Progenitor cell of endocrine pancreas (in vitro differentiated cells): ENCODE measurements at regions not wholly inside any gene's neighbourhood (a gene's known extent, or its start where the extent isn't known, plus 50 kb on each side); places are given as distances from the start of the nearest gene placed in this dataset.

Experiments
- DNase-seq: peaks from one replicate; pipeline ENCODE4 v3.0.0; 2021; ENCODE audit warnings: low spot score; ENCODE audit not compliant: unreplicated experiment
- H3K27ac Mint-ChIP-seq: 2 replicates; pipeline ENCODE4 v1.8.0; 2021; ENCODE audit warnings: mild to moderate bottlenecking, moderate library complexity, mixed read lengths
- H3K27me3 Mint-ChIP-seq: 2 replicates; pipeline ENCODE4 v1.8.0; 2021; ENCODE audit warnings: mixed read lengths
- H3K36me3 Mint-ChIP-seq: 2 replicates; pipeline ENCODE4 v1.8.0; 2022; ENCODE audit warnings: mixed read lengths; ENCODE audit not compliant: insufficient read depth
- H3K4me1 Mint-ChIP-seq: 2 replicates; pipeline ENCODE4 v1.8.0; 2021; ENCODE audit warnings: low read depth, mixed read lengths
- H3K4me3 Mint-ChIP-seq: 2 replicates; pipeline ENCODE4 v1.8.0; 2021; ENCODE audit warnings: low read depth, mild to moderate bottlenecking, moderate library complexity, mixed read lengths
- H3K9me3 Mint-ChIP-seq: 2 replicates; pipeline ENCODE4 v1.8.0; 2021; ENCODE audit warnings: low read depth, mixed read lengths
- CTCF ChIP-seq: fragments of 200-600 bp; sonication (generic); IDR thresholded peaks from one replicate; pipeline ENCODE4 v1.5.0; 2021; ENCODE audit warnings: antibody characterized with exemption, mild to moderate bottlenecking; ENCODE audit not compliant: unreplicated experiment

GRCh38 chr2:7937082-7937481 is 744.8 kb upstream of the ID2 start:
- Mint-ChIP-seq H3K27ac (no peak overlapping the region), H3K4me3 (no peak overlapping the region), H3K9me3 (peaks cover 6% of the 10 kb centered on the region), H3K36me3 (no peaks in the 10 kb centered on the region), H3K4me1 (peaks cover 11% of the 10 kb centered on the region), H3K27me3 (no peaks in the 10 kb centered on the region)
- no peak for TF ChIP-seq CTCF
- DNase-seq: no peak

DNA sequence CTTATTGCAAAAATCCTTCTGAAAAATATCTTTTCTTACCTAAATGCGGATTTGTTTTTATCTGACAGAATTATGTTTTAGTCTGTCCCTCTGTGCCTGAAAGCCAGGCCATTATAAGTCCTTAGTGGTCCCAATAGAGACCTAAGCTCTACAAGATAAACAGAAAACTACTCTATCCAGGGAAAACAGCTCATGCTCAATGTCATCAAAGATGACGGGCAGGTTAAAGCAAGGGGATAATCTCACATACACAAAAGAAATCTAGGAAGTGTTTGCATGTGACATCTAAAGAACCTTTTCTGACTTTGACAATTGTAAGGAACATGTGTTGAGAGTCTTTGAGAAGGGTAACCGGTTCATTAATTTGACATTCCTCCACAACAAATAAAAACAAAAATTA is 741.1 kb upstream of the ID2 start:
- no peak for DNase-seq
- Mint-ChIP-seq H3K9me3 (peaks cover 3% of the 10 kb centered on the region), H3K4me1 (peaks cover 11% of the 10 kb centered on the region), H3K27me3 (no peaks in the 10 kb centered on the region), H3K27ac (no peak overlapping the region), H3K36me3 (no peaks in the 10 kb centered on the region), H3K4me3 (no peak overlapping the region)
- no peak for TF ChIP-seq CTCF

DNA sequence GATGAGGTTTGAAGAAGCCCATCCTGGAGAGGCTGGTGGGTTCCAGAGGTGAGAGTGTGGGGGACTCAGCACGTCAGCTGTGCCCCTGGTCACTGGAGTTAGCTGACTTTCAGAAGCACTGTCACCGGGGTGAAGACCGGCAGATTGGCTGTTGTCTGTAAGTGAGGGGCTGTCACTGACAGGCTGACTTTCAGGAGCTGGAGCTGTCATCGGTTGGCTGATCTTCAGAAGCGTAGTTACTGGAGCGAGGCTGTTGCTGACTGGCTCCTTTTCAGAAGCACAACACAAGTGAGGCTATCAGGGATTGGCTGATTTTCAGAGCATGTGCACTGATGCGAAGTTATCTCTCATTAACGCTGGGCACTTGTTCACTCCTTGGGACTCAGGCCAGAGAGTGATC is 738.4 kb upstream of the ID2 start:
- Mint-ChIP-seq H3K27me3 (no peaks in the 10 kb centered on the region), H3K9me3 (peaks cover 3% of the 10 kb centered on the region), H3K4me3 (no peak overlapping the region), H3K27ac (no peak overlapping the region), H3K36me3 (no peaks in the 10 kb centered on the region), H3K4me1 (peaks cover 11% of the 10 kb centered on the region)
- no peak for DNase-seq
- TF ChIP-seq CTCF: no peak

DNA sequence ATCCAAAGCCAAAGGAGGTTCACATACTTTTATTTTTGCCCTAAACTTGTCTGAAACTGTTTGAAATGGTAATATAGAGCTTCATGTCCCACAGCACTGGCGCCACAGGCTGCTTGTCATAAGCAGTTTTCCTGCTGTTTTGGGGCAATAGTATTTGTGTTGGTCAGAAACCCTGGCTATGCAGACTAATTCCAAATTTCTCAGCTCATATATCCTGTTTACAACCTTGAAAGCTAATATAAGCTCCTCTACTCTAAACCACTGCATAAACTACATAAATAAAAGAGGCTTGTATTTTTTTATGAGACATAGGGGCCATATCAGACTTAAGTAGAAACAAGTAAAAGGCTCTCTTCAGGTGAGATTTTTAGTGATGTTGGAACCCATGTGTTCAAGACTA is 736.8 kb upstream of the ID2 start:
- no peak for TF ChIP-seq CTCF
- H3K4me3 Mint-ChIP-seq: no peak overlapping the region
- H3K27me3 Mint-ChIP-seq: peaks cover 11% of the 10 kb centered on the region
- no peaks in the 10 kb centered on the region for H3K36me3 Mint-ChIP-seq
- H3K27ac Mint-ChIP-seq: no peak overlapping the region
- no peak for DNase-seq
- H3K4me1 Mint-ChIP-seq: peaks cover 7% of the 10 kb centered on the region
- H3K9me3 Mint-ChIP-seq: no peaks in the 10 kb centered on the region

- TF ChIP-seq CTCF: no peak
- Mint-ChIP-seq H3K27ac (no peak overlapping the region), H3K27me3 (peaks cover 14% of the 10 kb centered on the region), H3K4me1 (no peaks in the 10 kb centered on the region), H3K9me3 (no peaks in the 10 kb centered on the region), H3K36me3 (no peaks in the 10 kb centered on the region), H3K4me3 (no peak overlapping the region)
- DNase-seq: no peak
Measured at GRCh38 chr2:7950035-7950612, 731.7 kb upstream of the ID2 start.
